ENCODE measurements at regions not wholly inside any gene's neighbourhood (a gene's known extent, or its start where the extent isn't known, plus 50 kb on each side); places are given as distances from the start of the nearest gene placed in this dataset.

DNA sequence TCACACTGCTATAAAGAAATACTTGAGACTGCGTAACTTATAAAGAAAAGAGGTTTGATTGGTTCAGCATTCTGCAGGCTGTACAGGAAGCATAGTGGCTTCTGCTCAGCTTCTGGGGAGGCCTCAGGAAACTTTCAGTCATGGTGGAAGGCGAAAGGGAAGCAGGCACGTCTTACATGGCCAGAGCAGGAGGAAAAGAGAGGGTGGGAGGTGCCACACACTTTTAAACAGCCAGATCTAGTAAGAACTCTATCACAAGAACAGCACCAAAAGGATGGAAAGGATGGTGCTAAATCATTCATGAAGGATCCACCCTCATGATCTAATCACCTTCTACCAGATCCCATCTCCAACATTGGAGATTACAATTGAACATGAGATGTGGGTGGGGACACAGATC lies 145.5 kb upstream of the OSR1 start:
- no peak for DNase-seq (ENCODE audit: low spot score in 2 of 2)
- Histone ChIP-seq H3K36me3 (no peaks in the 10 kb centered on the region), H3K4me3 (no peak overlapping the region), H3K27ac (no peak overlapping the region), H3K27me3 (no peaks in the 10 kb centered on the region), H3K4me1 (no peaks in the 10 kb centered on the region), H3K9me3 (no peaks in the 10 kb centered on the region)
- intact Hi-C loops (cut with DNase I), result no loop called here
- TF ChIP-seq, protein P1, sequence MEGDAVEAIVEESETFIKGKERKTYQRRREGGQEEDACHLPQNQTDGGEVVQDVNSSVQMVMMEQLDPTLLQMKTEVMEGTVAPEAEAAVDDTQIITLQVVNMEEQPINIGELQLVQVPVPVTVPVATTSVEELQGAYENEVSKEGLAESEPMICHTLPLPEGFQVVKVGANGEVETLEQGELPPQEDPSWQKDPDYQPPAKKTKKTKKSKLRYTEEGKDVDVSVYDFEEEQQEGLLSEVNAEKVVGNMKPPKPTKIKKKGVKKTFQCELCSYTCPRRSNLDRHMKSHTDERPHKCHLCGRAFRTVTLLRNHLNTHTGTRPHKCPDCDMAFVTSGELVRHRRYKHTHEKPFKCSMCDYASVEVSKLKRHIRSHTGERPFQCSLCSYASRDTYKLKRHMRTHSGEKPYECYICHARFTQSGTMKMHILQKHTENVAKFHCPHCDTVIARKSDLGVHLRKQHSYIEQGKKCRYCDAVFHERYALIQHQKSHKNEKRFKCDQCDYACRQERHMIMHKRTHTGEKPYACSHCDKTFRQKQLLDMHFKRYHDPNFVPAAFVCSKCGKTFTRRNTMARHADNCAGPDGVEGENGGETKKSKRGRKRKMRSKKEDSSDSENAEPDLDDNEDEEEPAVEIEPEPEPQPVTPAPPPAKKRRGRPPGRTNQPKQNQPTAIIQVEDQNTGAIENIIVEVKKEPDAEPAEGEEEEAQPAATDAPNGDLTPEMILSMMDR (IDR thresholded peaks at IDR 0.05), result no peak

DNA sequence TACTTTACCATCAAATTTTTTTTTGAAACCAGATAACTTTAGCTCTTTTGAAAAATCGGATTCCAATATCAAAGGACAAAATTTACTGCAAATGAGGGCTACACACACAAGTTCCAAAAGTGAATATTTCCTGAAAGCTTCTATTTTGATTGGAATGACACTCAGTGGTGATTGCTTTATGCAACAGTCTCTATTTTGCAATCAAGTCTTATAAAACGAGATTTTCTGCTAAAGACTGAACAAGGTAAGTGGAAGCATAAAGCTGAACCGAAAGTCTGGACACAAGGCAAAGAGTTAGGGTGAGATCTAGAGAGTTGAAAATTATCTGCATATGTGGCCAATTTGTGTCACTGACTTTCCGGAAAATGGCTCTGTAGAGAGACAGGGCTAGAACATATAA lies 145.0 kb upstream of the OSR1 start:
- TF ChIP-seq, protein P1 (IDR thresholded peaks at IDR 0.05), result no peak
- Histone ChIP-seq H3K4me3 (no peak overlapping the region), H3K27me3 (no peaks in the 10 kb centered on the region), H3K27ac (no peak overlapping the region), H3K36me3 (no peaks in the 10 kb centered on the region), H3K9me3 (no peaks in the 10 kb centered on the region), H3K4me1 (no peaks in the 10 kb centered on the region)
- DNase-seq (ENCODE audit: low spot score in 2 of 2), result no peak
- intact Hi-C loops (cut with DNase I), result no loop called here

- H3K4me3 ChIP-seq, result no peak overlapping the region
- intact Hi-C loops (cut with DNase I), result no loop called here
Observed at GRCh38 chr2:19500126-19500525, 141.7 kb upstream of the OSR1 start.

GRCh38 chr2:19496646-19497045 lies 138.2 kb upstream of the OSR1 start:
- TF ChIP-seq, protein P1 (IDR thresholded peaks at IDR 0.05), result no peak
- no peak for DNase-seq (ENCODE audit: low spot score in 2 of 2)
- Histone ChIP-seq H3K4me1 (no peaks in the 10 kb centered on the region), H3K36me3 (no peaks in the 10 kb centered on the region), H3K4me3 (no peak overlapping the region), H3K27ac (no peak overlapping the region), H3K27me3 (no peaks in the 10 kb centered on the region), H3K9me3 (no peaks in the 10 kb centered on the region)
- intact Hi-C loops (cut with DNase I), result no loop called here

More at GRCh38 chr2:19500126-19500525, 141.7 kb upstream of the OSR1 start:
- Histone ChIP-seq H3K4me1 (no peaks in the 10 kb centered on the region), H3K27me3 (no peaks in the 10 kb centered on the region), H3K36me3 (no peaks in the 10 kb centered on the region), H3K9me3 (no peaks in the 10 kb centered on the region), H3K27ac (no peak overlapping the region)
- DNase-seq (ENCODE audit: low spot score in 2 of 2), result no peak
- TF ChIP-seq, protein P1 (IDR thresholded peaks at IDR 0.05), result no peak

DNA sequence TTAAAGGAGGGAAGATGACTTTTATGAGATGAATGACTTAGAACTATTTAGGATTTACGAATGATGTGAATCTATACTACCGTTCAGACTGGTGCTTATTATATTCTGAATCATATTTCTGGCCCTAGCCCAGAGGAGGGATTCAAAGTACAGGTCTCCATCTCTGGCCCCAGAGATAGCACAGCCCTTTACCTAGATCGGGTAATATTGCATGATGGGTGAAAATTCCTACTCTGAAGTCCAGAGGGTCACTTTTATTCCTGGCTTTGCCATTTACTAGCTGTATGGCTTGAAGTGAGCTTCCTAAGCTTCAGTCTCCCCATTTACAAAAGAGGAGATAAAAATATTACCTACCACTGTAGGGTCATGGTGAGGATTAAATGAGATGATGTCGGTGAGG lies 135.8 kb upstream of the OSR1 start:
- intact Hi-C loops (cut with DNase I), result no loop called here
- Histone ChIP-seq H3K27me3 (no peaks in the 10 kb centered on the region), H3K27ac (no peak overlapping the region), H3K36me3 (no peaks in the 10 kb centered on the region), H3K9me3 (no peaks in the 10 kb centered on the region), H3K4me1 (peaks cover 0 to 10% of the 10 kb centered on the region in 2 donors), H3K4me3 (no peak overlapping the region)
- DNase-seq (ENCODE audit: low spot score in 2 of 2), result no peak
- TF ChIP-seq, protein P1 (IDR thresholded peaks at IDR 0.05), result no peak

DNA sequence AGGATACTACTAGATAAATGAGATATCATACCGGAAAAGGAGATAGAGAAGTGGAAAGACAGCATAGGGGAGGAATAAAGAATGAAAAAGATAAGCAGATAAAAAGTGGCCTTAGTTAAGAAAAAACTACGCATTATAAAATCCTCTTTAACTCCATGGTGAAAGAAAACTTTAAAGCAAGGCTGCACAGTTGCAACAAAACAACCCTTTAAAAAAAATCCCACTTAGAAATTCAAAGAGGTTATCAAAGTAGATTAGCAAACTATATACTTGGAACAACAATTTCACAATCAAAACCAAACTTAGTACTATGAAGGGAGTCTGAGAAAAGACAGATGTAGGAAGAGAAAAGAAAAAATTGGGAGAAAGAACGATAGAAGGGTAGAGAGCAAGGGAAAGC lies 133.4 kb upstream of the OSR1 start:
- H3K9me3 ChIP-seq, result no peaks in the 10 kb centered on the region
- H3K27me3 ChIP-seq, result no peaks in the 10 kb centered on the region
- H3K4me1 ChIP-seq, result peaks cover 0 to 10% of the 10 kb centered on the region in 2 donors
- H3K27ac ChIP-seq, result no peak overlapping the region
- no peak for DNase-seq (ENCODE audit: low spot score in 2 of 2)
- H3K36me3 ChIP-seq, result no peaks in the 10 kb centered on the region
- TF ChIP-seq, protein P1 (IDR thresholded peaks at IDR 0.05), result no peak
- H3K4me3 ChIP-seq, result no peak overlapping the region
- intact Hi-C loops (cut with DNase I), result no loop called here

All from ascending aorta (tissue), 2 donors.